Loucy (cell line): ENCODE measurements at regions not wholly inside any gene's neighbourhood (a gene's known extent, or its start where the extent isn't known, plus 50 kb on each side); places are given as distances from the start of the nearest gene placed in this dataset.

Experiments
- H2AFZ ChIP-seq: fragments of 200-600 bp; sonication (generic); 2 replicates; pipeline ENCODE4 v1.6.0; 2016; ENCODE audit warnings: antibody characterized with exemption, mild to moderate bottlenecking, low read length, moderate library complexity
- H3F3A ChIP-seq: fragments of 200-600 bp; 2 replicates; pipeline ENCODE4 v1.6.0; 2016; ENCODE audit warnings: antibody characterized with exemption, low read depth, mild to moderate bottlenecking
- H3K27me3 ChIP-seq: fragments of 200-600 bp; sonication (generic); 2 replicates; pipeline ENCODE4 v1.6.1; 2014; ENCODE audit warnings: low read length, mild to moderate bottlenecking; ENCODE audit not compliant: insufficient read depth, poor library complexity, severe bottlenecking
- H3K36me3 ChIP-seq: fragments of 200-600 bp; sonication (generic); 2 replicates; pipeline ENCODE4 v1.6.1; 2016; ENCODE audit warnings: low read length; ENCODE audit not compliant: insufficient read depth
- H3K4me1 ChIP-seq: fragments of 200-600 bp; sonication (generic); 2 replicates; pipeline ENCODE4 v1.5.1; 2014; ENCODE audit warnings: low read length, mild to moderate bottlenecking; ENCODE audit not compliant: insufficient read depth, poor library complexity, severe bottlenecking
- H3K4me2 ChIP-seq: fragments of 200-600 bp; sonication (generic); 2 replicates; pipeline ENCODE4 v1.6.0; 2014; ENCODE audit warnings: antibody characterized with exemption, low read length, low read depth, mild to moderate bottlenecking; ENCODE audit not compliant: poor library complexity, severe bottlenecking
- H3K4me3 ChIP-seq: fragments of 200-600 bp; sonication (generic); 2 replicates; pipeline ENCODE4 v1.5.1; 2014; ENCODE audit warnings: low read length, mild to moderate bottlenecking, mixed read lengths; ENCODE audit not compliant: poor library complexity, severe bottlenecking
- H3K79me2 ChIP-seq: fragments of 200-600 bp; sonication (generic); 2 replicates; pipeline ENCODE4 v1.6.1; 2014; ENCODE audit warnings: low read length; ENCODE audit not compliant: insufficient read depth
- H3K9ac ChIP-seq: fragments of 200-600 bp; sonication (generic); 2 replicates; pipeline ENCODE4 v1.6.0; 2014; ENCODE audit warnings: mild to moderate bottlenecking, low read depth, low read length, moderate library complexity; ENCODE audit not compliant: poor library complexity, severe bottlenecking
- H3K9me2 ChIP-seq: fragments of 200-600 bp; sonication (generic); replicated peaks from 2 replicates; pipeline ENCODE4 v1.6.1; 2016; ENCODE audit warnings: low read depth, low read length, mixed read lengths
- H3K9me3 ChIP-seq: fragments of 200-600 bp; sonication (generic); 2 replicates; pipeline ENCODE4 v1.6.1; 2014; ENCODE audit warnings: mild to moderate bottlenecking, antibody characterized with exemption, low read length, low read depth; ENCODE audit not compliant: insufficient read depth
- H4K20me1 ChIP-seq: fragments of 200-600 bp; sonication (generic); 2 replicates; pipeline ENCODE4 v1.6.0; 2014; ENCODE audit warnings: antibody characterized with exemption, low read length, mild to moderate bottlenecking; ENCODE audit not compliant: insufficient read depth, poor library complexity, severe bottlenecking
- CTCF ChIP-seq: fragments of 200-600 bp; sonication (generic); conservative IDR thresholded peaks from 2 replicates; pipeline ENCODE4 v1.5.1; 2014; ENCODE audit warnings: mild to moderate bottlenecking, antibody characterized with exemption, low read length
- EZH2phosphoT487 ChIP-seq: fragments of 200-600 bp; IDR thresholded peaks from 2 replicates; pipeline ENCODE4 v1.6.1; 2018; ENCODE audit warnings: antibody characterized with exemption, mild to moderate bottlenecking, moderate library complexity, borderline replicate concordance

- Histone ChIP-seq H3K79me2 (no peaks in the 10 kb centered on the region), H3K4me3 (no peak overlapping the region), H4K20me1 (no peaks in the 10 kb centered on the region), H3K9me2 (no peaks in the 10 kb centered on the region), H2AFZ (no peak overlapping the region), H3K27me3 (no peaks in the 10 kb centered on the region), H3F3A (no peaks in the 10 kb centered on the region), H3K4me2 (no peak overlapping the region), H3K9ac (no peak overlapping the region), H3K36me3 (no peaks in the 10 kb centered on the region), H3K4me1 (no peaks in the 10 kb centered on the region), H3K9me3 (no peaks in the 10 kb centered on the region)
- TF ChIP-seq EZH2phosphoT487 (no peak), CTCF (no peak)
Observed at GRCh38 chr15:61725251-61725650, 335.0 kb downstream of the VPS13C start.

GRCh38 chr15:61724251-61724939 lies 335.9 kb downstream of the VPS13C start:
- no peak overlapping the region for H3K4me2 ChIP-seq
- no peaks in the 10 kb centered on the region for H3K36me3 ChIP-seq
- H3K4me3 ChIP-seq = no peak overlapping the region
- no peaks in the 10 kb centered on the region for H3F3A ChIP-seq
- H3K27me3 ChIP-seq = no peaks in the 10 kb centered on the region
- no peaks in the 10 kb centered on the region for H4K20me1 ChIP-seq
- H3K9me2 ChIP-seq = no peaks in the 10 kb centered on the region
- H3K4me1 ChIP-seq = no peaks in the 10 kb centered on the region
- H3K9ac ChIP-seq = no peak overlapping the region
- no peak overlapping the region for H2AFZ ChIP-seq
- TF ChIP-seq CTCF = no peak
- TF ChIP-seq EZH2phosphoT487 = no peak
- H3K79me2 ChIP-seq = no peaks in the 10 kb centered on the region
- no peaks in the 10 kb centered on the region for H3K9me3 ChIP-seq

- Histone ChIP-seq H3K79me2 (no peaks in the 10 kb centered on the region), H3K9me2 (no peaks in the 10 kb centered on the region), H2AFZ (no peak overlapping the region), H3K36me3 (no peaks in the 10 kb centered on the region), H3K4me3 (no peak overlapping the region), H4K20me1 (no peaks in the 10 kb centered on the region), H3K9me3 (no peaks in the 10 kb centered on the region), H3K9ac (no peak overlapping the region), H3K27me3 (no peaks in the 10 kb centered on the region), H3K4me2 (no peak overlapping the region), H3F3A (no peaks in the 10 kb centered on the region), H3K4me1 (no peaks in the 10 kb centered on the region)
- no peak for TF ChIP-seq EZH2phosphoT487
- no peak for TF ChIP-seq CTCF
Observed at GRCh38 chr15:61721418-61721817, 338.8 kb downstream of the VPS13C start.
